Stomach (tissue), 8 donors: ENCODE measurements at regions not wholly inside any gene's neighbourhood (a gene's known extent, or its start where the extent isn't known, plus 50 kb on each side); places are given as distances from the start of the nearest gene placed in this dataset.

Source experiments
- DNase-seq, 2 donors: peaks; one replicate each; pipeline versions ENCODE4 v3.0.0 to v3.0.0-alpha.2; 2013 to 2019
- H3K27ac ChIP-seq, 5 donors: fragments of 200-600 bp in 4 of 5; sonication (generic) in 4 of 5; one replicate each; pipeline ENCODE4 v1.5.1; 2013 to 2019; ENCODE audit warnings: mild to moderate bottlenecking in 1 of 5, moderate library complexity in 1 of 5
- H3K27me3 ChIP-seq, 3 donors: fragments of 200-600 bp; sonication (generic); one replicate each; pipeline ENCODE4 v1.5.1; 2017 to 2019; ENCODE audit warnings: mixed run types in 1 of 3
- H3K36me3 ChIP-seq, 4 donors: fragments of 200-600 bp; sonication (generic); 1 replicate in 3 of 4; 2 replicates in 1 of 4; pipeline ENCODE4 v1.5.1; 2016 to 2019
- H3K4me1 ChIP-seq, 4 donors: fragments of 200-600 bp; sonication (generic); one replicate each; pipeline ENCODE4 v1.5.1; 2016 to 2019
- H3K4me3 ChIP-seq, 4 donors: fragments of 200-600 bp; sonication (generic) in 3 of 4; one replicate each; pipeline ENCODE4 v1.5.1; 2016 to 2019; ENCODE audit warnings: mild to moderate bottlenecking in 1 of 4
- H3K9me3 ChIP-seq, 4 donors: fragments of 200-600 bp; sonication (generic); one replicate each; pipeline ENCODE4 v1.5.1; 2016 to 2019
- CTCF ChIP-seq, 7 experiments: fragments of 450-650 bp in 4 of 7; fragments of 200-600 bp in 3 of 7; sonication (generic) in 3 of 7; IDR thresholded peaks; one replicate each; pipeline ENCODE4 v1.5.1; 2016 to 2019; ENCODE audit warnings: antibody characterized with exemption in 7 of 7, control low read depth in 2 of 7, mild to moderate bottlenecking in 1 of 7
- EP300 ChIP-seq: sonication (generic); formaldehyde crosslinking; IDR thresholded peaks from one replicate; pipeline ENCODE4 v1.6.1; 2017; ENCODE audit warnings: antibody characterized with exemption
- POLR2A ChIP-seq, 4 donors: fragments of 450-650 bp; IDR thresholded peaks; one replicate each; pipeline ENCODE4 v1.6.1; 2016; ENCODE audit warnings: antibody characterized with exemption in 4 of 4, control low read depth in 2 of 4, mild to moderate bottlenecking in 1 of 4, moderate library complexity in 1 of 4
- POLR2AphosphoS5 ChIP-seq, 3 donors: sonication (generic); formaldehyde crosslinking; IDR thresholded peaks; one replicate each; pipeline ENCODE4 v1.6.1; 2016; ENCODE audit warnings: antibody characterized with exemption in 3 of 3
- WGBS, 5 donors: extraction: QIAGEN DNeasy Blood & Tissue Kit in 3 of 5; methylation state at CpG; one replicate each; pipeline versions ENCODE4 v1.1.5 to v1.1.7; 2013 to 2018; 5-methylcytosine and 5-hydroxymethylcytosine counted together
- intact Hi-C: fragments of 100-400 bp; cut with DNase I; formaldehyde crosslinking; loops from one replicate; pipeline ENCODE4 v1.15.1; 2023; ENCODE audit warnings: low total_unique reads
- donor health status: healthy with polysubstance abuse.
- donor health status: Bipolar disorder and iron deficiency.
- donor health status: healthy.

DNA sequence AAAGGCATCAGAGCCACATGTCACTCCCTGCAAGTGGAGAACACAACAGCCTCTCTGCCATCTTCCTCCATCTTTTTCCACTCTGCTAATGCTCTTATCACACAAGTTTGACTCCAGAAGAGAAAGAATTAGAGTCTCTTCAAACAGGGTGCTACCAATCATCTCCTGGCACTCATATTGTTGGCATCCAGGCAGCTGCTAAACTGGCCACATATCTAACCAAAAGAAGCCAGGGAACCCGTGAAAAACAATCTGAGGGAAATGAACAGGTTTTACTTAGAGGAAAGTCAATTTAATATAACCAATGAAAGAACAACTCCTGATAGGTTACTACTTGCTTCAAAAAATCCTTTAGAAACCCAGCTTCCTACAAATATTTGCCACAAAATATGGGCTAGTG, 117.2 kb downstream of the SLC25A46 start:
- no peak overlapping the region for H3K4me3 ChIP-seq
- no peaks in the 10 kb centered on the region for H3K9me3 ChIP-seq
- no peaks in the 10 kb centered on the region for H3K4me1 ChIP-seq
- 53 to 74% (median 69%) methylated on average over 1 of the region's 1 CpG for WGBS, 5 donors
- no peak overlapping the region for H3K27ac ChIP-seq
- intact Hi-C loops: no loop called here
- TF ChIP-seq CTCF (IDR thresholded peaks at IDR 0.05) (no peak), POLR2AphosphoS5 (IDR thresholded peaks at IDR 0.05) (no peak), EP300 (no peak), POLR2A (IDR thresholded peaks at IDR 0.05) (no peak)
- no peaks in the 10 kb centered on the region for H3K36me3 ChIP-seq
- H3K27me3 ChIP-seq: no peaks in the 10 kb centered on the region
- no peak for DNase-seq

DNA sequence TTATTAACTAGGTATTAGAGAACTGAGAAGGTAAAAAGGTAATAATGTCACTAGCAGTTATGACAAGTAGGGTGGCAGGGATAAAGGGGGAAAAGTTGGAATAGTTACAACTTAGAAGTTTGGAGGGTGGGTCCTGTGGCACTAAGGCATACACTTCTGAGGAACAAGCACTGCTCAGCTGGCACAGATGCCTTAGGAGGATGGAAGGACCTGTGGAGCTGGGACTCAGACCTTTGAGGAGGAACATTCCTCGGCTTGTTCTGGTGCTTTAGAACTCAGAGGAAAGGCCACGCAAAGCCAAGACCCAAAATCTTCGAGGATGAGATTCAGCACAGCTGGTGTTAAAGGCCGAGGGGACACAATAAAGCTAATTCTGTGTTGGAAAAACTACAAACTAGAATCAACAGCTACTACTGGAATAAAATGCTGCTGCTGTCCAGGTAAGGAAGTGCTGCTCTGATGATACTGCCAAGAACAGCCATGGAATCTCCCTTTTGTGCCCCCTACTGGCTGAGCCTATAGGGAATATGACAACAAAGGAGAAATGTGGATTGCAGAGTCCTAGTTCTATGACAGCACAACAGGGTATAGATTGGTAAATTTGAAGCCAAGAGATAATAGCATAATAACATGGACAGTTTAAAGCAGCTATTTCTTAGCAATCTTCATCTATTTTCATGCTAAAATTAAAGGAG, 126.7 kb downstream of the SLC25A46 start:
- DNase-seq: peak in 1 of 2 donors; percentile 34

DNA sequence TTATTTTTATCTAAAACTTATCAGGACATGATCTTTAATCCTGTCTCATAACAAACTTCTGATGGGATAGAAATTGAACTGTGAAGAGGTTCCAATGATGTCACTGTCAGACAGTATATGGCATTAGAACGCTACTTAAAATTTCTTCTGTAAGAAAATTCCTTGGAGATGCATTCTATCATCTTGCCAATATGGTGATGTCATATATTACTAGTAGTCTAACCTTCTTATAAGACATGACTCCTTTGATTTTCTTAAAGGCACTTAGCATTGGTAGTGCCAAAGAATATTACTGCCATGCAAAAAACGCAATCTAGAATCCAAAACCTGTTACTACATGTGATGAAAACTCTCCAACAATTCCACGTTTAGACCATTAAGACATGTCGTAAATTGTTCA, 131.1 kb downstream of the SLC25A46 start:
- WGBS, 5 donors: 66 to 86% (median 83%) methylated on average over 4 of the region's 4 CpGs
- H3K4me1 ChIP-seq: no peaks in the 10 kb centered on the region

More for the DNA sequence above, 126.7 kb downstream of the SLC25A46 start:
- no peak overlapping the region for H3K4me3 ChIP-seq
- 57 to 72% (median 65%) methylated on average over 4 of the region's 4 CpGs for WGBS, 5 donors
- peak in 1 of 7 experiments; percentile 4 for TF ChIP-seq CTCF (IDR thresholded peaks at IDR 0.05)
- TF ChIP-seq POLR2AphosphoS5 (IDR thresholded peaks at IDR 0.05): no peak
- no peak overlapping the region for H3K27ac ChIP-seq
- intact Hi-C loops: no loop called here
- no peaks in the 10 kb centered on the region for H3K36me3 ChIP-seq
- H3K9me3 ChIP-seq: no peaks in the 10 kb centered on the region
- H3K4me1 ChIP-seq: no peaks in the 10 kb centered on the region
- H3K27me3 ChIP-seq: no peaks in the 10 kb centered on the region

GRCh38 chr5:110872200-110872599, 133.4 kb downstream of the SLC25A46 start:
- no peaks in the 10 kb centered on the region for H3K27me3 ChIP-seq
- no peak overlapping the region for H3K4me3 ChIP-seq
- DNase-seq: no peak
- intact Hi-C loops: no loop called here
- no peaks in the 10 kb centered on the region for H3K4me1 ChIP-seq
- H3K27ac ChIP-seq: no peak overlapping the region
- no peak for TF ChIP-seq POLR2A (IDR thresholded peaks at IDR 0.05)
- H3K9me3 ChIP-seq: no peaks in the 10 kb centered on the region
- WGBS, 5 donors: 86 to 97% (median 93%) methylated on average over 14 to 15 of the region's 15 CpGs
- H3K36me3 ChIP-seq: no peaks in the 10 kb centered on the region

More for the DNA sequence above, 131.1 kb downstream of the SLC25A46 start:
- Histone ChIP-seq H3K36me3 (no peaks in the 10 kb centered on the region), H3K27me3 (no peaks in the 10 kb centered on the region), H3K27ac (no peak overlapping the region), H3K9me3 (no peaks in the 10 kb centered on the region), H3K4me3 (no peak overlapping the region)
- DNase-seq: no peak
- intact Hi-C loops: no loop called here
- TF ChIP-seq POLR2AphosphoS5 (IDR thresholded peaks at IDR 0.05): no peak
- no peak for TF ChIP-seq EP300
- no peak for TF ChIP-seq CTCF (IDR thresholded peaks at IDR 0.05)
- no peak for TF ChIP-seq POLR2A (IDR thresholded peaks at IDR 0.05)

GRCh38 chr5:110872963-110873362, 134.2 kb downstream of the SLC25A46 start:
- TF ChIP-seq POLR2A (IDR thresholded peaks at IDR 0.05) (no peak), POLR2AphosphoS5 (IDR thresholded peaks at IDR 0.05) (no peak), EP300 (no peak), CTCF (IDR thresholded peaks at IDR 0.05) (no peak)
- H3K4me1 ChIP-seq: no peaks in the 10 kb centered on the region
- H3K27me3 ChIP-seq: no peaks in the 10 kb centered on the region
- no peak overlapping the region for H3K4me3 ChIP-seq
- DNase-seq: no peak
- H3K27ac ChIP-seq: no peak overlapping the region
- 76 to 96% (median 93%) methylated on average over 5 to 7 of the region's 7 CpGs for WGBS, 5 donors
- intact Hi-C loops: no loop called here
- no peaks in the 10 kb centered on the region for H3K36me3 ChIP-seq
- H3K9me3 ChIP-seq: no peaks in the 10 kb centered on the region
